ENCODE measurements at regions not wholly inside any gene's neighbourhood (a gene's known extent, or its start where the extent isn't known, plus 50 kb on each side); places are given as distances from the start of the nearest gene placed in this dataset.

GRCh38 chr20:4511776-4512175, 174.5 kb upstream of the PRNP start:
- no peak for DNase-seq

GRCh38 chr20:4509825-4510522, 176.3 kb upstream of the PRNP start:
- no peak for DNase-seq

- DNase-seq: no peak
These were observed 177.5 kb upstream of the PRNP start for GRCh38 chr20:4508773-4509172.

GRCh38 chr20:4507288-4507719, 179.0 kb upstream of the PRNP start:
- DNase-seq: no peak

GRCh38 chr20:4504814-4505213, 181.4 kb upstream of the PRNP start:
- no peak for DNase-seq

- no peak for DNase-seq
These were observed 183.5 kb upstream of the PRNP start for GRCh38 chr20:4502756-4503155.

- DNase-seq: no peak
These were observed 192.9 kb upstream of the PRNP start for GRCh38 chr20:4493386-4493785.

GRCh38 chr20:4491643-4492042, 194.6 kb upstream of the PRNP start:
- no peak for DNase-seq

GRCh38 chr20:4490606-4491280, 195.5 kb upstream of the PRNP start:
- no peak for DNase-seq

- DNase-seq: no peak
These were observed 196.2 kb upstream of the PRNP start for GRCh38 chr20:4490045-4490444.

GRCh38 chr20:4488407-4489339, 197.6 kb upstream of the PRNP start:
- DNase-seq: no peak

- no peak for DNase-seq
These were observed 201.8 kb upstream of the PRNP start for GRCh38 chr20:4484379-4484997.

- DNase-seq: no peak
These were observed 202.3 kb upstream of the PRNP start for GRCh38 chr20:4483961-4484360.

GRCh38 chr20:4483486-4483885, 202.8 kb upstream of the PRNP start:
- DNase-seq: no peak

- no peak for DNase-seq
These were observed 206.2 kb upstream of the PRNP start for GRCh38 chr20:4480104-4480503.

- DNase-seq: no peak
These were observed 209.3 kb upstream of the PRNP start for GRCh38 chr20:4476903-4477500.

GRCh38 chr20:4472906-4473305, 213.3 kb upstream of the PRNP start:
- DNase-seq: no peak

- no peak for DNase-seq
These were observed 215.0 kb upstream of the PRNP start for GRCh38 chr20:4471221-4471620.

GRCh38 chr20:4470375-4470774, 215.9 kb upstream of the PRNP start:
- no peak for DNase-seq

- DNase-seq: no peak
These were observed 216.3 kb upstream of the PRNP start for GRCh38 chr20:4469910-4470309.

- DNase-seq: no peak
These were observed 218.1 kb upstream of the PRNP start for GRCh38 chr20:4468114-4468513.

GRCh38 chr20:4465855-4466545, 216.9 kb upstream of the ADRA1D start:
- DNase-seq: no peak

All from activated CD4-positive, alpha-beta T cell treated with anti-CD3 and anti-CD28 coated beads, Interleukin-10, Interleukin-2, amounts not matched to agents 100 ng/mL and 50 ng/mL, durations not matched to agents 16 hours and 8 hours (primary cell).